ENCODE measurements at regions not wholly inside any gene's neighbourhood (a gene's known extent, or its start where the extent isn't known, plus 50 kb on each side); places are given as distances from the start of the nearest gene placed in this dataset.

DNA sequence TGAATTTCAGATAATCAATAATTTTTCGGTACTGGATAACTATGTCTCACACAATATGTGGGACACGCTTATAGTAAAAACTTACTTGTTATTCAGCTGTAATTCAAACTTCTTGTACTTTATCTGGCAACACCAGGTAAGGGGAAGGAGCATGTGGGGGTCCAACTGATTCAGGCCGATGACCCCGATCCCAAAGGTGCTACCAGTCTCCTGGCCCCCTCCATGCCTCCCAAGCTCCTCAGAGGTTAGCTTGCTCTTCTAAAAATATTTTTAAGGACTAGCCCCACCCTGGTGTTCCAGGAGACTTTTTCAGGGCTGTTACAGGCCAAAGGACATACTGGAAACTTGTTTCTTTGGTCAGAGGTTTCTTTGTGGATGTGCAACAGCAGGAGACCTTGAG is 61.8 kb upstream of the ALX4 start:
- TF ChIP-seq ZNF780A (CRISPR knock-in tag; IDR thresholded peaks at IDR 0.05): no peak
- TF ChIP-seq SRF (IDR thresholded peaks at IDR 0.05; ENCODE audit: low read depth, low read length): no peak
- TF ChIP-seq ADNP (CRISPR knock-in tag; IDR thresholded peaks at IDR 0.05): no peak
- TF ChIP-seq, protein P1, sequence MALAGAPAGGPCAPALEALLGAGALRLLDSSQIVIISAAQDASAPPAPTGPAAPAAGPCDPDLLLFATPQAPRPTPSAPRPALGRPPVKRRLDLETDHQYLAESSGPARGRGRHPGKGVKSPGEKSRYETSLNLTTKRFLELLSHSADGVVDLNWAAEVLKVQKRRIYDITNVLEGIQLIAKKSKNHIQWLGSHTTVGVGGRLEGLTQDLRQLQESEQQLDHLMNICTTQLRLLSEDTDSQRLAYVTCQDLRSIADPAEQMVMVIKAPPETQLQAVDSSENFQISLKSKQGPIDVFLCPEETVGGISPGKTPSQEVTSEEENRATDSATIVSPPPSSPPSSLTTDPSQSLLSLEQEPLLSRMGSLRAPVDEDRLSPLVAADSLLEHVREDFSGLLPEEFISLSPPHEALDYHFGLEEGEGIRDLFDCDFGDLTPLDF (CRISPR knock-in tag; IDR thresholded peaks at IDR 0.05): no peak
- TF ChIP-seq, protein P2, sequence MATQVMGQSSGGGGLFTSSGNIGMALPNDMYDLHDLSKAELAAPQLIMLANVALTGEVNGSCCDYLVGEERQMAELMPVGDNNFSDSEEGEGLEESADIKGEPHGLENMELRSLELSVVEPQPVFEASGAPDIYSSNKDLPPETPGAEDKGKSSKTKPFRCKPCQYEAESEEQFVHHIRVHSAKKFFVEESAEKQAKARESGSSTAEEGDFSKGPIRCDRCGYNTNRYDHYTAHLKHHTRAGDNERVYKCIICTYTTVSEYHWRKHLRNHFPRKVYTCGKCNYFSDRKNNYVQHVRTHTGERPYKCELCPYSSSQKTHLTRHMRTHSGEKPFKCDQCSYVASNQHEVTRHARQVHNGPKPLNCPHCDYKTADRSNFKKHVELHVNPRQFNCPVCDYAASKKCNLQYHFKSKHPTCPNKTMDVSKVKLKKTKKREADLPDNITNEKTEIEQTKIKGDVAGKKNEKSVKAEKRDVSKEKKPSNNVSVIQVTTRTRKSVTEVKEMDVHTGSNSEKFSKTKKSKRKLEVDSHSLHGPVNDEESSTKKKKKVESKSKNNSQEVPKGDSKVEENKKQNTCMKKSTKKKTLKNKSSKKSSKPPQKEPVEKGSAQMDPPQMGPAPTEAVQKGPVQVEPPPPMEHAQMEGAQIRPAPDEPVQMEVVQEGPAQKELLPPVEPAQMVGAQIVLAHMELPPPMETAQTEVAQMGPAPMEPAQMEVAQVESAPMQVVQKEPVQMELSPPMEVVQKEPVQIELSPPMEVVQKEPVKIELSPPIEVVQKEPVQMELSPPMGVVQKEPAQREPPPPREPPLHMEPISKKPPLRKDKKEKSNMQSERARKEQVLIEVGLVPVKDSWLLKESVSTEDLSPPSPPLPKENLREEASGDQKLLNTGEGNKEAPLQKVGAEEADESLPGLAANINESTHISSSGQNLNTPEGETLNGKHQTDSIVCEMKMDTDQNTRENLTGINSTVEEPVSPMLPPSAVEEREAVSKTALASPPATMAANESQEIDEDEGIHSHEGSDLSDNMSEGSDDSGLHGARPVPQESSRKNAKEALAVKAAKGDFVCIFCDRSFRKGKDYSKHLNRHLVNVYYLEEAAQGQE (IDR thresholded peaks at IDR 0.05; ENCODE audit: borderline replicate concordance in 1 of 2, low read depth in 1 of 2, low read length in 2 of 2): no peak
- TF ChIP-seq EZH2 (conservative IDR thresholded peaks at IDR 0.05; ENCODE audit: low read depth, low read length): no peak
- TF ChIP-seq CCAR2 (optimal IDR thresholded peaks at IDR 0.05; ENCODE audit: low read depth, low read length): no peak
- TF ChIP-seq, protein P3, sequence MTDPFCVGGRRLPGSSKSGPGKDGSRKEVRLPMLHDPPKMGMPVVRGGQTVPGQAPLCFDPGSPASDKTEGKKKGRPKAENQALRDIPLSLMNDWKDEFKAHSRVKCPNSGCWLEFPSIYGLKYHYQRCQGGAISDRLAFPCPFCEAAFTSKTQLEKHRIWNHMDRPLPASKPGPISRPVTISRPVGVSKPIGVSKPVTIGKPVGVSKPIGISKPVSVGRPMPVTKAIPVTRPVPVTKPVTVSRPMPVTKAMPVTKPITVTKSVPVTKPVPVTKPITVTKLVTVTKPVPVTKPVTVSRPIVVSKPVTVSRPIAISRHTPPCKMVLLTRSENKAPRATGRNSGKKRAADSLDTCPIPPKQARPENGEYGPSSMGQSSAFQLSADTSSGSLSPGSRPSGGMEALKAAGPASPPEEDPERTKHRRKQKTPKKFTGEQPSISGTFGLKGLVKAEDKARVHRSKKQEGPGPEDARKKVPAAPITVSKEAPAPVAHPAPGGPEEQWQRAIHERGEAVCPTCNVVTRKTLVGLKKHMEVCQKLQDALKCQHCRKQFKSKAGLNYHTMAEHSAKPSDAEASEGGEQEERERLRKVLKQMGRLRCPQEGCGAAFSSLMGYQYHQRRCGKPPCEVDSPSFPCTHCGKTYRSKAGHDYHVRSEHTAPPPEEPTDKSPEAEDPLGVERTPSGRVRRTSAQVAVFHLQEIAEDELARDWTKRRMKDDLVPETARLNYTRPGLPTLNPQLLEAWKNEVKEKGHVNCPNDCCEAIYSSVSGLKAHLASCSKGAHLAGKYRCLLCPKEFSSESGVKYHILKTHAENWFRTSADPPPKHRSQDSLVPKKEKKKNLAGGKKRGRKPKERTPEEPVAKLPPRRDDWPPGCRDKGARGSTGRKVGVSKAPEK (CRISPR knock-in tag; IDR thresholded peaks at IDR 0.05; ENCODE audit: borderline replicate concordance): no peak
- TF ChIP-seq KDM1A (CRISPR knock-in tag; IDR thresholded peaks at IDR 0.05): no peak
